ENCODE measurements at regions not wholly inside any gene's neighbourhood (a gene's known extent, or its start where the extent isn't known, plus 50 kb on each side); places are given as distances from the start of the nearest gene placed in this dataset.

DNA sequence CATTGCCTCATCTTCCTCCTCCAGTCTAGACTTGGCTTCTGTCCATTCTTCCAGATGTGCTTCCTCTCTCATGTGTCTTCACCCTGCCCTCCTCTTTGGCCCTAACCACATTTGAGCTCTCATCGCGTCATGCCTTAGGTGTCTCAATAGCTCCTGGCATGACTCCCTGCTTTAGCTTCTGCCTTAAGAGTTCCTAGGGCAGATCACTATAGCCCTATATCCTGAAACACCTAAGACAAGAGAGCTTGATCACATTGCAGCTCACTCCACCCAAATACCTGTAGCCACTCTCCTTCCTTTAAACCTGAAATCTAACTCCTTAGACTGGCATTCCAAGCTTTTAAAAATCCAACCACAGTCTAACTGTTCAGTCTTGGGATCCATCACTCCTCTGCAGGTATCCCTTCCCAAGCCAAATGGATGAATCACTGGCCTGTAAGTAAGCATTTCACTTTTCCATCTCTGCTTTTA lies 69.0 kb upstream of the STXBP5 start:
- TF ChIP-seq BMI1 (IDR thresholded peaks at IDR 0.05; ENCODE audit: borderline replicate concordance) (no peak), GABPA (IDR thresholded peaks at IDR 0.05; ENCODE audit: low read depth) (no peak), SMC3 (IDR thresholded peaks at IDR 0.05; ENCODE audit: borderline replicate concordance, low read length) (no peak), CTCF (IDR thresholded peaks at IDR 0.05 in 2 of 3, conservative IDR thresholded peaks at IDR 0.05 in 1 of 3; ENCODE audit: control insufficient read depth in 2 of 3, extremely low read depth in 1 of 3, insufficient read depth in 1 of 3, low read depth in 3 of 3, low read length in 3 of 3) (no peak), POLR2AphosphoS5 (IDR thresholded peaks at IDR 0.05; ENCODE audit: low read length) (no peak)
- TF ChIP-seq, protein P1, sequence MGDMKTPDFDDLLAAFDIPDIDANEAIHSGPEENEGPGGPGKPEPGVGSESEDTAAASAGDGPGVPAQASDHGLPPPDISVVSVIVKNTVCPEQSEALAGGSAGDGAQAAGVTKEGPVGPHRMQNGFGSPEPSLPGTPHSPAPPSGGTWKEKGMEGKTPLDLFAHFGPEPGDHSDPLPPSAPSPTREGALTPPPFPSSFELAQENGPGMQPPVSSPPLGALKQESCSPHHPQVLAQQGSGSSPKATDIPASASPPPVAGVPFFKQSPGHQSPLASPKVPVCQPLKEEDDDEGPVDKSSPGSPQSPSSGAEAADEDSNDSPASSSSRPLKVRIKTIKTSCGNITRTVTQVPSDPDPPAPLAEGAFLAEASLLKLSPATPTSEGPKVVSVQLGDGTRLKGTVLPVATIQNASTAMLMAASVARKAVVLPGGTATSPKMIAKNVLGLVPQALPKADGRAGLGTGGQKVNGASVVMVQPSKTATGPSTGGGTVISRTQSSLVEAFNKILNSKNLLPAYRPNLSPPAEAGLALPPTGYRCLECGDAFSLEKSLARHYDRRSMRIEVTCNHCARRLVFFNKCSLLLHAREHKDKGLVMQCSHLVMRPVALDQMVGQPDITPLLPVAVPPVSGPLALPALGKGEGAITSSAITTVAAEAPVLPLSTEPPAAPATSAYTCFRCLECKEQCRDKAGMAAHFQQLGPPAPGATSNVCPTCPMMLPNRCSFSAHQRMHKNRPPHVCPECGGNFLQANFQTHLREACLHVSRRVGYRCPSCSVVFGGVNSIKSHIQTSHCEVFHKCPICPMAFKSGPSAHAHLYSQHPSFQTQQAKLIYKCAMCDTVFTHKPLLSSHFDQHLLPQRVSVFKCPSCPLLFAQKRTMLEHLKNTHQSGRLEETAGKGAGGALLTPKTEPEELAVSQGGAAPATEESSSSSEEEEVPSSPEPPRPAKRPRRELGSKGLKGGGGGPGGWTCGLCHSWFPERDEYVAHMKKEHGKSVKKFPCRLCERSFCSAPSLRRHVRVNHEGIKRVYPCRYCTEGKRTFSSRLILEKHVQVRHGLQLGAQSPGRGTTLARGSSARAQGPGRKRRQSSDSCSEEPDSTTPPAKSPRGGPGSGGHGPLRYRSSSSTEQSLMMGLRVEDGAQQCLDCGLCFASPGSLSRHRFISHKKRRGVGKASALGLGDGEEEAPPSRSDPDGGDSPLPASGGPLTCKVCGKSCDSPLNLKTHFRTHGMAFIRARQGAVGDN (IDR thresholded peaks at IDR 0.05), result no peak
- TF ChIP-seq, protein P2, sequence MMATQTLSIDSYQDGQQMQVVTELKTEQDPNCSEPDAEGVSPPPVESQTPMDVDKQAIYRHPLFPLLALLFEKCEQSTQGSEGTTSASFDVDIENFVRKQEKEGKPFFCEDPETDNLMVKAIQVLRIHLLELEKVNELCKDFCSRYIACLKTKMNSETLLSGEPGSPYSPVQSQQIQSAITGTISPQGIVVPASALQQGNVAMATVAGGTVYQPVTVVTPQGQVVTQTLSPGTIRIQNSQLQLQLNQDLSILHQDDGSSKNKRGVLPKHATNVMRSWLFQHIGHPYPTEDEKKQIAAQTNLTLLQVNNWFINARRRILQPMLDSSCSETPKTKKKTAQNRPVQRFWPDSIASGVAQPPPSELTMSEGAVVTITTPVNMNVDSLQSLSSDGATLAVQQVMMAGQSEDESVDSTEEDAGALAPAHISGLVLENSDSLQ (IDR thresholded peaks at IDR 0.05), result no peak
- TF ChIP-seq, protein P3, sequence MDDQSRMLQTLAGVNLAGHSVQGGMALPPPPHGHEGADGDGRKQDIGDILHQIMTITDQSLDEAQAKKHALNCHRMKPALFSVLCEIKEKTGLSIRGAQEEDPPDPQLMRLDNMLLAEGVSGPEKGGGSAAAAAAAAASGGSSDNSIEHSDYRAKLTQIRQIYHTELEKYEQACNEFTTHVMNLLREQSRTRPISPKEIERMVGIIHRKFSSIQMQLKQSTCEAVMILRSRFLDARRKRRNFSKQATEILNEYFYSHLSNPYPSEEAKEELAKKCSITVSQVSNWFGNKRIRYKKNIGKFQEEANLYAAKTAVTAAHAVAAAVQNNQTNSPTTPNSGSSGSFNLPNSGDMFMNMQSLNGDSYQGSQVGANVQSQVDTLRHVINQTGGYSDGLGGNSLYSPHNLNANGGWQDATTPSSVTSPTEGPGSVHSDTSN (IDR thresholded peaks at IDR 0.05; ENCODE audit: insufficient replicate concordance, low read depth, low read length), result no peak

Data from GM12878 (cell line).